ENCODE measurements at regions not wholly inside any gene's neighbourhood (a gene's known extent, or its start where the extent isn't known, plus 50 kb on each side); places are given as distances from the start of the nearest gene placed in this dataset.

- Histone ChIP-seq H3K36me3 (ENCODE audit: control insufficient read depth, insufficient read depth, low read length) (no peaks in the 10 kb centered on the region), H3K27me3 (ENCODE audit: control insufficient read depth, insufficient read depth, low read length) (no peaks in the 10 kb centered on the region), H3K4me3 (ENCODE audit: low read depth, low read length) (no peak overlapping the region)
- TF ChIP-seq CTCF (IDR thresholded peaks at IDR 0.05; ENCODE audit: insufficient read depth, low read length, severe bottlenecking): no peak
- FAIRE-seq: no peak
- DNase-seq (ENCODE audit: low read depth): peak; percentile 4
Measured at GRCh38 chr18:64991102-64991501, 759.7 kb upstream of the CDH7 start.

GRCh38 chr18:64986906-64987495 is 763.8 kb upstream of the CDH7 start:
- H3K4me3 ChIP-seq (ENCODE audit: low read depth, low read length): no peak overlapping the region
- peak; percentile 60 for DNase-seq (ENCODE audit: low read depth)

GRCh38 chr18:64983497-64984238 is 767.1 kb upstream of the CDH7 start:
- no peaks in the 10 kb centered on the region for H3K27me3 ChIP-seq (ENCODE audit: control insufficient read depth, insufficient read depth, low read length)
- H3K4me3 ChIP-seq (ENCODE audit: low read depth, low read length): no peak overlapping the region
- FAIRE-seq: no peak
- DNase-seq (ENCODE audit: low read depth): no peak
- H3K36me3 ChIP-seq (ENCODE audit: control insufficient read depth, insufficient read depth, low read length): no peaks in the 10 kb centered on the region
- no peak for TF ChIP-seq CTCF (IDR thresholded peaks at IDR 0.05; ENCODE audit: insufficient read depth, low read length, severe bottlenecking)

More at GRCh38 chr18:64986906-64987495, 763.8 kb upstream of the CDH7 start:
- no peak for TF ChIP-seq CTCF (IDR thresholded peaks at IDR 0.05; ENCODE audit: insufficient read depth, low read length, severe bottlenecking)
- no peaks in the 10 kb centered on the region for H3K36me3 ChIP-seq (ENCODE audit: control insufficient read depth, insufficient read depth, low read length)
- FAIRE-seq: no peak
- H3K27me3 ChIP-seq (ENCODE audit: control insufficient read depth, insufficient read depth, low read length): no peaks in the 10 kb centered on the region

- Histone ChIP-seq H3K36me3 (ENCODE audit: control insufficient read depth, insufficient read depth, low read length) (no peaks in the 10 kb centered on the region), H3K4me3 (ENCODE audit: low read depth, low read length) (no peak overlapping the region), H3K27me3 (ENCODE audit: control insufficient read depth, insufficient read depth, low read length) (no peaks in the 10 kb centered on the region)
- TF ChIP-seq CTCF (IDR thresholded peaks at IDR 0.05; ENCODE audit: insufficient read depth, low read length, severe bottlenecking): no peak
- no peak for FAIRE-seq
- DNase-seq (ENCODE audit: low read depth): no peak
Measured at GRCh38 chr18:64982414-64983055, 768.3 kb upstream of the CDH7 start.

- FAIRE-seq: no peak
Measured at GRCh38 chr18:64981915-64982314, 768.9 kb upstream of the CDH7 start.

More at GRCh38 chr18:64981915-64982314, 768.9 kb upstream of the CDH7 start:
- no peak for TF ChIP-seq CTCF (IDR thresholded peaks at IDR 0.05; ENCODE audit: insufficient read depth, low read length, severe bottlenecking)
- Histone ChIP-seq H3K27me3 (ENCODE audit: control insufficient read depth, insufficient read depth, low read length) (no peaks in the 10 kb centered on the region), H3K4me3 (ENCODE audit: low read depth, low read length) (no peak overlapping the region), H3K36me3 (ENCODE audit: control insufficient read depth, insufficient read depth, low read length) (no peaks in the 10 kb centered on the region)
- DNase-seq (ENCODE audit: low read depth): no peak

Data from bronchial epithelial cell (primary cell).